GM12864 (cell line): ENCODE measurements at regions not wholly inside any gene's neighbourhood (a gene's known extent, or its start where the extent isn't known, plus 50 kb on each side); places are given as distances from the start of the nearest gene placed in this dataset.
"Not testable (repeated sequence)": the region's sequence is repeated elsewhere in the genome, so short reads cannot be mapped to it uniquely, and the experiment has no call there.

Source experiments
- DNase-seq: peaks from one replicate; pipeline ENCODE4 v3.0.0-alpha.2; 2011; ENCODE audit warnings: low read depth
- H3K4me3 ChIP-seq: 2 replicates; pipeline ENCODE4 v1.5.1; 2011; ENCODE audit warnings: mild to moderate bottlenecking, low read depth, low read length, control low read depth
- TF ChIP-seq, protein P1 (sequence below): IDR thresholded peaks from 2 replicates; pipeline ENCODE4 v1.5.1; 2011; ENCODE audit warnings: low read depth, mild to moderate bottlenecking, moderate library complexity, low read length, control low read depth, inconsistent platforms; ENCODE audit errors: missing control alignments

DNA sequence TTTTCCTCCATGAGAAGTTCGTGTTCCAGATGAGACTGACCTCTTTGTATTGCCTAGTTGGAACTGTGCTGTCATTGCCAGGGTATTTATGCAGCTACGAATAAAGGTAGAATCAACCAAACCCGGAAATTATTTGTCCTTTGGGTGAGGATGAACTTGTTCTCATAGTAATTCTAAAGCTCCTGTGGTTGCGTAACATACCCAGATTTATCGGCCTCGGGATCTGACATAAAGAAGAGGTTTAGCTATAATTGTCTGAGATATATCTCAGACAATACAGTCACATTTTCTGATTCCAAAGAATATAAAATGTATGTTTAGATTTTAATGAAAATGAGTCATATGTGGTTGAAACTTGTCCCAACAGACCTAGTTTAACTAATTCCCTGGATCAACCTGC is 628.7 kb upstream of the LINC00305 start:
- TF ChIP-seq, protein P1, sequence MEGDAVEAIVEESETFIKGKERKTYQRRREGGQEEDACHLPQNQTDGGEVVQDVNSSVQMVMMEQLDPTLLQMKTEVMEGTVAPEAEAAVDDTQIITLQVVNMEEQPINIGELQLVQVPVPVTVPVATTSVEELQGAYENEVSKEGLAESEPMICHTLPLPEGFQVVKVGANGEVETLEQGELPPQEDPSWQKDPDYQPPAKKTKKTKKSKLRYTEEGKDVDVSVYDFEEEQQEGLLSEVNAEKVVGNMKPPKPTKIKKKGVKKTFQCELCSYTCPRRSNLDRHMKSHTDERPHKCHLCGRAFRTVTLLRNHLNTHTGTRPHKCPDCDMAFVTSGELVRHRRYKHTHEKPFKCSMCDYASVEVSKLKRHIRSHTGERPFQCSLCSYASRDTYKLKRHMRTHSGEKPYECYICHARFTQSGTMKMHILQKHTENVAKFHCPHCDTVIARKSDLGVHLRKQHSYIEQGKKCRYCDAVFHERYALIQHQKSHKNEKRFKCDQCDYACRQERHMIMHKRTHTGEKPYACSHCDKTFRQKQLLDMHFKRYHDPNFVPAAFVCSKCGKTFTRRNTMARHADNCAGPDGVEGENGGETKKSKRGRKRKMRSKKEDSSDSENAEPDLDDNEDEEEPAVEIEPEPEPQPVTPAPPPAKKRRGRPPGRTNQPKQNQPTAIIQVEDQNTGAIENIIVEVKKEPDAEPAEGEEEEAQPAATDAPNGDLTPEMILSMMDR = no peak
- DNase-seq = no peak
- H3K4me3 ChIP-seq = no peak overlapping the region

DNA sequence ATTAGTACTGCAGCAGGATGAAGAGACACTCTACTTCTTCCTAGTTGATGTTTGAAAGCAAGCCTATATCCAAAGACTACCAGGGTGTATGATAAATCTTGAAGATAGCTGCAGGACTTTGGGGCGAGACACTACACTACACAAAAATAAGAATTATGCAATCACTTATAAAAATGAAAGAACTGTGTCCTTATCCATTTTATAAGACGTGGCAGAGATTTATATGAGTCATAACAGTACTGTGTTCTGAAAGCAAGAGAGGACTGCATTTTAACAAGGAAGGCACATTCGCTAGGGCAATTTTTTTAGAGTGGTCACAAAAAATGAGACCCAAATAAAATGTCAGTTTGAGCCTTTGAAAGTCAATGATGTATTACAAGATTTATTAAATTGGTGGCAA is 617.0 kb upstream of the LINC00305 start:
- no peak overlapping the region for H3K4me3 ChIP-seq
- TF ChIP-seq, protein P1 = no peak
- no peak for DNase-seq

DNA sequence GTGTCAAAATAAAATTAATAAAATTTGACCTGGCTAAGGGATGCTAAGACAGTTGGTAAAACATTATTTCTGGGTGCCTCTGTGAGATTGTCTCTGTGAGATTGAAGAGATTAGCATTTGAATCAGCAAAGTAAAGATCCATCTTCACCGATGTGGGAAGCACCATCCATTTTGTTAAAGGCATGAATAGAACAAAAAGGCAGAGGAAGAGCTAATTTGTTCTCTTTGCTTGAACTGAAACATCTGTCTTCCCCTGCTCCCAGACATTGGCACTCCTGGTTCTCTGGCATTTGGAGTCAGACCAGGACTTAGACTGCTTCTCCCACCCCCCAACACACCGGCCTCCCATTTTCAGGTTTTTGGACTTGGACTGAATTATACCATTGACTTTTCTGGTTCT is 603.8 kb upstream of the LINC00305 start:
- TF ChIP-seq, protein P1 = no peak

DNA sequence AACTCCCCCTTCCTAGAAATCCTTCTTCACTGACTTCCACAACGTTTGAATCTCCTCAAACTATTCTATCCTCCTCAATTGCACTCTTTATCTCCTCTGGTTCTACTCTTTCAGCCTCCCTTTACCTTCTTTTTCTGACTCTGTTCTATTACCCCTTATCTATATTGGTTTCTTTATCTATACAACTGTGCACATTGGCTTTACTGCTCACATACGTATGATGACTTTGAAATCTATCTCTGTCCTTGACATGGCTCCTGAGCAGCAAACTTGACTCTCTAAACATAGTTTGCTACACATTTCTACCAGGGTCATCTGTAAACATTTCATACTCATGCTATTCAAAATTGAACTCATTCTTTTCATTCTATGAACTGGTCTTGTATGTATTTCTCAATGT is 601.0 kb upstream of the LINC00305 start:
- no peak overlapping the region for H3K4me3 ChIP-seq
- TF ChIP-seq, protein P1 = no peak
- no peak for DNase-seq

More for the DNA sequence above, 603.8 kb upstream of the LINC00305 start:
- DNase-seq = no peak
- H3K4me3 ChIP-seq = no peak overlapping the region

DNA sequence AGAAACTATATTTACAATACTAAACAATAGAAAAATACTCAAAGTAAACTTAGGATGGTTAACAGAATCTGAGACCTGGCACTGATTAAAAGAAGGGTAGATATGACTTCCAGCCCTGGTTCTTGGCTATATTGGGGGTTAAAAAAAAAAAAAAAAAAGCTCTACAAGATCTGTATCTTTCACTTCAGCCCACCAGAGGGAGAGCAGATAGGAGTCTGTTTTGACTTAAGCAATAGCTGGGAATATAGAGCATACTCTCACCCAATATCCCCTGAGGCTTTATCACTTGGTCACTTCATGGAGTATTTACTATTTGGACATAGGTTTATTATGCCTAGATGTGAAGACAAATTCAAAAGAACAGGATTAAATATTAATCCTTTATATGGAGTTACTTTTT is 598.9 kb upstream of the LINC00305 start:
- DNase-seq = no peak
- TF ChIP-seq, protein P1 = no peak
- H3K4me3 ChIP-seq = no peak overlapping the region

DNA sequence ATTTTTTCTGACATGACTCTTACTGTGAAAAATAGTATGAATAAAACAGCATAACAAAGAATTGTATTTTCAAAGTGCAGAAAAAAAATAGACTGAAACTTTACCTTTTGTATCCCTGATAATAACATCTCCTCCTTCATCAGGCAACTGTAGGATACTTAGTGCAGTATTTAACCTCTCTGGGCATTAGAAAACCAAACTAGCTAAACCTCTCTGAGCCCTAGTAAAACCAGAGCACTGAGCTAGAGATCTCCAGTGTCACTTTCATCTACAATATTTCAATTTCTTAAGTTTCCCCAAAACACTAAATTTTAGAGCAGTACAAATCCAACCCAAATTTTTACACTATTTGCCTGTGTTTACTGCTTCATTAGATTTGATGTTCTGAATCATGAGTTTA is 594.0 kb upstream of the LINC00305 start:
- no peak for DNase-seq
- TF ChIP-seq, protein P1 = no peak
- no peak overlapping the region for H3K4me3 ChIP-seq

DNA sequence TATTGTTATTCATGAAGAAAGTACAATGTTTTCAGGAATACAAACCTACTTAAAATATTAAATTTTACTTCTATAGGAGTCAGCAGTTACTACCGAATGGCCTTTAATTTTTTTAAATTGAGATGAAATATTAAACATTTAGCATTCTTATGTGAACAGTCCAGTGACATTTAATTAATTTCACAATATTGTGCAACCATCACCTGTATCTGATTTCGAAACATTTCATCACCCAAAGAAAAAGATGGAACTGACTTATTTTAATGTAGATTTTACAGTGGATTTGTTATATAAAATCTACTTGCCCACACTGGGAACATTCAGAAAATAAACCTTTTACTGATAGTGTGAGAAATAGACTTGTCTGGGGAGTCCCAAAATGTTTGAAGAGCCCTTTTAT is 585.2 kb upstream of the LINC00305 start:
- DNase-seq = no peak
- H3K4me3 ChIP-seq = no peak overlapping the region
- TF ChIP-seq, protein P1 = no peak

DNA sequence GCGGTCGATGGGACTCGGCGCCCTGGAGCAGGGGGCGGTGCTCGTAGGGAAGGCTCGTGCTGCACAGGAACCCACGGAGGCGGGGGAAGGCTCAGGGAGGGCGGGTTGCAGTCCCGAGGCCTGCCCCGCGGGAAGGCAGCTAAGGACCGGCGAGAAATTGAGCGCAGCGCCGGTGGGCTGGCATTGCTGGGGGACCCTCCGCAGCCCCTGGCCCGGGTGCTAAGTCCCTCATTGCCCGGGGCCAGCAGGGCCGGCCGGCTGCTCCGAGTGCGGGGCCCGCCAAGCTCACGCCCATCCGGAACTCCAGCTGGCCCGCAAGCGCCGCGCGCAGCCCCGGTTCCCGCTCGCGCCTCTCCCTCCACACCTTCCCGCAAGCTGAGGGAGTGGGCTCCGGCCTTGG is 576.8 kb upstream of the LINC00305 start:
- H3K4me3 ChIP-seq, DNase-seq: not testable (repeated sequence)
